B cell (primary cell): ENCODE measurements at regions not wholly inside any gene's neighbourhood (a gene's known extent, or its start where the extent isn't known, plus 50 kb on each side); places are given as distances from the start of the nearest gene placed in this dataset.

Source experiments
- ATAC-seq: fragments of 200-7000 bp; cut with Tn5 transposase; one replicate; pipeline ENCODE4 v1.10.0; 2021; ENCODE audit warnings: low read depth, mild to moderate bottlenecking, moderate number of reproducible peaks, moderate library complexity
- CTCF ChIA-PET: fragments of 350-600 bp; sonication (Branson Sonifier 250); formaldehyde crosslinking; loops from one replicate; lab custom pipeline; 2021; ENCODE audit warnings: antibody characterized with exemption, inconsistent platforms; lab: Charles Lee
- POLR2A ChIA-PET: fragments of 350-600 bp; sonication (Branson Sonifier 250); formaldehyde crosslinking; loops from one replicate; lab custom pipeline; 2021; ENCODE audit warnings: antibody characterized with exemption; lab: Charles Lee
- DNase-seq: peaks from one replicate; pipeline ENCODE4 v3.0.0; 2013
- H2AFZ ChIP-seq: 2 replicates; pipeline ENCODE4 v1.6.1; 2012; ENCODE audit warnings: mild to moderate bottlenecking, low read depth, low read length; ENCODE audit not compliant: insufficient read depth, poor library complexity, severe bottlenecking
- H3K27ac ChIP-seq, 2 donors: 1 replicate in 1 of 2; 2 replicates in 1 of 2; pipeline ENCODE4 v1.5.1; 2012 to 2013; ENCODE audit warnings: low read length in 2 of 2, mild to moderate bottlenecking in 2 of 2, moderate library complexity in 1 of 2
- H3K27me3 ChIP-seq, 4 experiments: fragments of 200-600 bp in 1 of 4; sonication (generic) in 1 of 4; replicated peaks in 1 of 4; 1 replicate in 2 of 4; 2 replicates in 2 of 4; pipeline versions ENCODE4 v1.6.1 to v1.7.0; 2013 to 2016; ENCODE audit warnings: low read length in 3 of 4, mild to moderate bottlenecking in 2 of 4, mixed read lengths in 1 of 4, moderate library complexity in 1 of 4; ENCODE audit not compliant: insufficient read depth in 4 of 4, control insufficient read depth in 3 of 4; ENCODE audit errors: control extremely low read depth in 1 of 4
- H3K36me3 ChIP-seq, 2 experiments: replicated peaks in 1 of 2; 1 replicate in 1 of 2; 2 replicates in 1 of 2; pipeline versions ENCODE4 v1.6.1 to v1.7.1; 2013; ENCODE audit warnings: low read length in 1 of 2; ENCODE audit not compliant: insufficient read depth in 2 of 2, control insufficient read depth in 1 of 2; ENCODE audit errors: control extremely low read depth in 1 of 2, extremely low read depth in 1 of 2
- H3K4me1 ChIP-seq, 2 donors: fragments of 200-600 bp in 1 of 2; sonication (generic) in 1 of 2; 1 replicate in 1 of 2; 2 replicates in 1 of 2; pipeline versions ENCODE4 v1.5.1 to v1.6.1; 2013 to 2017; ENCODE audit warnings: low read length in 2 of 2; ENCODE audit not compliant: control insufficient read depth in 2 of 2, insufficient read depth in 2 of 2
- H3K4me2 ChIP-seq: replicated peaks from 2 replicates; pipeline ENCODE3; 2012; ENCODE audit warnings: mild to moderate bottlenecking, low read depth, low read length; ENCODE audit not compliant: poor library complexity, severe bottlenecking
- H3K4me3 ChIP-seq, 5 experiments: fragments of 200-600 bp in 1 of 5; sonication (generic) in 1 of 5; 1 replicate in 3 of 5; 2 replicates in 2 of 5; pipeline versions ENCODE4 v1.5.1 to v1.7.0; 2011 to 2016; ENCODE audit warnings: low read length in 4 of 5, mild to moderate bottlenecking in 4 of 5, low read depth in 2 of 5, control low read depth in 1 of 5, moderate library complexity in 1 of 5; ENCODE audit not compliant: insufficient read depth in 1 of 5; ENCODE audit errors: control extremely low read depth in 1 of 5, extremely low read depth in 1 of 5
- H3K79me2 ChIP-seq: fragments of 200-600 bp; sonication (generic); one replicate; pipeline ENCODE4 v1.6.0; 2016; ENCODE audit warnings: low read length; ENCODE audit not compliant: control insufficient read depth, insufficient read depth
- H3K9ac ChIP-seq: fragments of 200-600 bp; sonication (generic); 2 replicates; pipeline ENCODE4 v1.6.1; 2017; ENCODE audit warnings: mild to moderate bottlenecking, low read length, moderate library complexity
- H3K9me3 ChIP-seq, 3 donors: one replicate each; pipeline versions ENCODE4 v1.6.1 to v1.7.1; 2013; ENCODE audit warnings: low read length in 2 of 3; ENCODE audit not compliant: control insufficient read depth in 2 of 3, insufficient read depth in 1 of 3; ENCODE audit errors: control extremely low read depth in 1 of 3
- H4K20me1 ChIP-seq: 2 replicates; pipeline ENCODE4 v1.6.0; 2012; ENCODE audit warnings: mild to moderate bottlenecking, low read length; ENCODE audit not compliant: insufficient read depth, control insufficient read depth, poor library complexity, severe bottlenecking
- H3K27ac Mint-ChIP-seq: one replicate; pipeline ENCODE4 v1.8.0; 2021; ENCODE audit warnings: mixed read lengths
- H3K27me3 Mint-ChIP-seq: one replicate; pipeline ENCODE4 v1.8.0; 2021; ENCODE audit warnings: mixed read lengths
- H3K4me1 Mint-ChIP-seq: one replicate; pipeline ENCODE4 v1.8.0; 2021; ENCODE audit warnings: mixed read lengths
- H3K4me3 Mint-ChIP-seq: one replicate; pipeline ENCODE4 v1.8.0; 2021; ENCODE audit warnings: mixed read lengths
- H3K9me3 Mint-ChIP-seq: one replicate; pipeline ENCODE4 v1.8.0; 2022; ENCODE audit warnings: mixed read lengths; ENCODE audit not compliant: insufficient read depth
- EZH2 ChIP-seq: IDR thresholded peaks from 2 replicates; pipeline ENCODE4 v1.6.1; 2012; ENCODE audit warnings: borderline replicate concordance, low read depth, mild to moderate bottlenecking, moderate library complexity, low read length; ENCODE audit not compliant: insufficient read depth, poor library complexity, severe bottlenecking
- WGBS: methylation state at CpG from one replicate; pipeline ENCODE4 v1.1.5; 2013; ENCODE audit warnings: missing lambda C conversion rate; ENCODE audit not compliant: insufficient coverage; 5-methylcytosine and 5-hydroxymethylcytosine counted together
- intact Hi-C: fragments of 100-400 bp; cut with micrococcal nuclease; formaldehyde crosslinking; loops from one replicate; pipeline ENCODE4 v1.10.0; 2022
- TF ChIP-seq, protein P1 (sequence below): fragments of 200-600 bp; IDR thresholded peaks from one replicate; pipeline ENCODE4 v1.8.0; 2022; ENCODE audit warnings: antibody characterized with exemption, mild to moderate bottlenecking

DNA sequence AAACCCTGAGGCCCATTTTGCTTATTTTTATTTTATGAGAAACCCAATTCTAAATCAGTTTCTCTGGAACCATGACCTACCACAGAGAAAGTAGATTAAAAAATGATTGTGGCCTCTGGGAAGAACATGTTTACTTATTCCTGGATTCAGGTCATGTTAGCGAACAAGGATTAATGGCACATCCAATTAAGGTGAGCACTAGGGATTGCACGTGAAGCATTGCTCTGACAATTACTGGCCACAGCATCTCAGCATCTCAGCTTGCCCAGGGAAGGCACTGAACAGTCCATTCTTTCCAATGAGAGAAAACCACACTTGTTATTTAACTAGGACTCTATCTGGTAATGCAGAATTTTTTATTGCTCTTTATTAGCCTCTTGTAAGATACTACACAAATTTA lies 119.8 kb downstream of the ZNF330 start:
- H2AFZ ChIP-seq: no peak overlapping the region
- no peaks in the 10 kb centered on the region for H3K9me3 ChIP-seq
- no peak overlapping the region for H3K4me3 Mint-ChIP-seq
- ChIA-PET POLR2A (no interaction called here), CTCF (no interaction called here)
- H3K9me3 Mint-ChIP-seq: no peaks in the 10 kb centered on the region
- DNase-seq (no peak), ATAC-seq (no peak)
- intact Hi-C loops: no loop called here
- H3K4me2 ChIP-seq: no peak overlapping the region
- no peak overlapping the region for H3K9ac ChIP-seq
- H3K27me3 Mint-ChIP-seq: peaks cover 19% of the 10 kb centered on the region
- H3K4me1 ChIP-seq: no peaks in the 10 kb centered on the region
- no peak overlapping the region for H3K27ac ChIP-seq
- no peak overlapping the region for H3K4me3 ChIP-seq
- H4K20me1 ChIP-seq: no peaks in the 10 kb centered on the region
- no peaks in the 10 kb centered on the region for H3K36me3 ChIP-seq
- no peak overlapping the region for H3K27ac Mint-ChIP-seq
- no peaks in the 10 kb centered on the region for H3K27me3 ChIP-seq
- no peaks in the 10 kb centered on the region for H3K79me2 ChIP-seq
- TF ChIP-seq, protein P1, sequence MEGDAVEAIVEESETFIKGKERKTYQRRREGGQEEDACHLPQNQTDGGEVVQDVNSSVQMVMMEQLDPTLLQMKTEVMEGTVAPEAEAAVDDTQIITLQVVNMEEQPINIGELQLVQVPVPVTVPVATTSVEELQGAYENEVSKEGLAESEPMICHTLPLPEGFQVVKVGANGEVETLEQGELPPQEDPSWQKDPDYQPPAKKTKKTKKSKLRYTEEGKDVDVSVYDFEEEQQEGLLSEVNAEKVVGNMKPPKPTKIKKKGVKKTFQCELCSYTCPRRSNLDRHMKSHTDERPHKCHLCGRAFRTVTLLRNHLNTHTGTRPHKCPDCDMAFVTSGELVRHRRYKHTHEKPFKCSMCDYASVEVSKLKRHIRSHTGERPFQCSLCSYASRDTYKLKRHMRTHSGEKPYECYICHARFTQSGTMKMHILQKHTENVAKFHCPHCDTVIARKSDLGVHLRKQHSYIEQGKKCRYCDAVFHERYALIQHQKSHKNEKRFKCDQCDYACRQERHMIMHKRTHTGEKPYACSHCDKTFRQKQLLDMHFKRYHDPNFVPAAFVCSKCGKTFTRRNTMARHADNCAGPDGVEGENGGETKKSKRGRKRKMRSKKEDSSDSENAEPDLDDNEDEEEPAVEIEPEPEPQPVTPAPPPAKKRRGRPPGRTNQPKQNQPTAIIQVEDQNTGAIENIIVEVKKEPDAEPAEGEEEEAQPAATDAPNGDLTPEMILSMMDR: no peak
- TF ChIP-seq EZH2: no peak
- 100% methylated on average over 2 of the region's 2 CpGs for WGBS
- H3K4me1 Mint-ChIP-seq: no peaks in the 10 kb centered on the region

- no peak overlapping the region for H2AFZ ChIP-seq
- H3K27me3 ChIP-seq: no peaks in the 10 kb centered on the region
- DNase-seq (peak; percentile 7), ATAC-seq (no peak)
- no peak overlapping the region for H3K4me2 ChIP-seq
- Mint-ChIP-seq H3K27ac (no peak overlapping the region), H3K4me3 (no peak overlapping the region), H3K27me3 (peaks cover 9% of the 10 kb centered on the region), H3K9me3 (no peaks in the 10 kb centered on the region), H3K4me1 (peaks cover 10% of the 10 kb centered on the region)
- H3K27ac ChIP-seq: no peak overlapping the region
- no peak for TF ChIP-seq EZH2
- TF ChIP-seq, protein P1: no peak
- H3K4me1 ChIP-seq: peaks cover 0 to 6% of the 10 kb centered on the region in 2 donors
- H4K20me1 ChIP-seq: no peaks in the 10 kb centered on the region
- intact Hi-C loops: no loop called here
- H3K36me3 ChIP-seq: no peaks in the 10 kb centered on the region
- WGBS: no CpG with 5 or more reads among the region's 1 CpG
- no peaks in the 10 kb centered on the region for H3K9me3 ChIP-seq
- ChIA-PET POLR2A (no interaction called here), CTCF (interaction anchor here (1.3 to 4.2 kb wide), 2 partner anchors 22 to 366 kb away, joined by 3 to 14 read pairs; no protein-coding TSS in a partner anchor)
- H3K79me2 ChIP-seq: no peaks in the 10 kb centered on the region
- no peak overlapping the region for H3K4me3 ChIP-seq
- H3K9ac ChIP-seq: no peak overlapping the region
These were observed 125.4 kb downstream of the ZNF330 start for GRCh38 chr4:141346144-141346543.
